AG20443 (cell line): ENCODE measurements at regions not wholly inside any gene's neighbourhood (a gene's known extent, or its start where the extent isn't known, plus 50 kb on each side); places are given as distances from the start of the nearest gene placed in this dataset.
"Not testable (repeated sequence)": the region's sequence is repeated elsewhere in the genome, so short reads cannot be mapped to it uniquely, and the experiment has no call there.

Source experiments
- DNase-seq: peaks from one replicate; pipeline ENCODE4 v3.0.0; 2012; ENCODE audit warnings: low spot score, mixed read lengths

- DNase-seq = no peak
These were observed 50.4 kb upstream of the PRSS23 start for GRCh38 chr11:86749821-86750401.

GRCh38 chr11:86749376-86749775 is 51.0 kb upstream of the PRSS23 start:
- no peak for DNase-seq

GRCh38 chr11:86748296-86748695 is 52.0 kb upstream of the PRSS23 start:
- DNase-seq = peak; percentile 58

- DNase-seq = no peak
These were observed 52.5 kb upstream of the PRSS23 start for GRCh38 chr11:86747801-86748200.

- DNase-seq = no peak
These were observed 53.8 kb upstream of the PRSS23 start for GRCh38 chr11:86746514-86746913.

GRCh38 chr11:86745571-86745970 is 54.8 kb upstream of the PRSS23 start:
- DNase-seq = no peak

- DNase-seq = peak; percentile 80
These were observed 56.9 kb upstream of the PRSS23 start for GRCh38 chr11:86743223-86744118.

GRCh38 chr11:86741839-86742805 is 58.2 kb upstream of the PRSS23 start:
- peak; percentile 47 for DNase-seq

- no peak for DNase-seq
These were observed 58.9 kb upstream of the PRSS23 start for GRCh38 chr11:86741484-86741835.

- DNase-seq = peak; percentile 80
These were observed 59.5 kb upstream of the PRSS23 start for GRCh38 chr11:86740628-86741483.

- DNase-seq = no peak
These were observed 61.8 kb upstream of the PRSS23 start for GRCh38 chr11:86738568-86738967.

- peak; percentile 43 for DNase-seq
These were observed 62.6 kb upstream of the PRSS23 start for GRCh38 chr11:86737737-86738136.

GRCh38 chr11:86737230-86737629 is 63.1 kb upstream of the PRSS23 start:
- DNase-seq = no peak

GRCh38 chr11:86736291-86737143 is 63.8 kb upstream of the PRSS23 start:
- DNase-seq = no peak

GRCh38 chr11:86735451-86736290 is 63.3 kb upstream of the ME3 start:
- no peak for DNase-seq

GRCh38 chr11:86732739-86733138 is 60.3 kb upstream of the ME3 start:
- DNase-seq = not testable (repeated sequence)

- not testable (repeated sequence) for DNase-seq
These were observed 59.9 kb upstream of the ME3 start for GRCh38 chr11:86732286-86732685.

GRCh38 chr11:86729576-86729975 is 57.2 kb upstream of the ME3 start:
- not testable (repeated sequence) for DNase-seq

- no peak for DNase-seq
These were observed 56.1 kb upstream of the ME3 start for GRCh38 chr11:86728562-86728961.
